ENCODE measurements at regions not wholly inside any gene's neighbourhood (a gene's known extent, or its start where the extent isn't known, plus 50 kb on each side); places are given as distances from the start of the nearest gene placed in this dataset.

DNA sequence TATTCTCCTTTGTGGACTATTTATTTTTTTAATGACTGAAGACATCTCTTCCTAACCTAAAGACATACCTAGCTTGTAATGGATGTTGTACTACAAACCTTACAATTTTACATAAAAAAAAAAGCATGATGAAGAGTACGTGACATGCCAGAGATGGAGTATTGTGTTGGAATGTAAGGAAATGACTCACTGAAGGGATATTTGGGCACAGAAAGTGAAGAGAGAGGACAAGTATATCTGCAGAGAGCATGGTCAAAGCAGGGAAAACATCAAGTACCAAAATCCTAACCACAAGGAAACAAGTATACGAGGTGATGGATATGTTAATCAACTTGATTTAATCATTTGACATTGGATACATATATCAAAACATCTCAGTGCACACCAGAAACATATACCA, 1051.4 kb upstream of the PRKX start:
- Histone ChIP-seq H3K36me3 (no peaks in the 10 kb centered on the region), H3K9me3 (replicated peaks) (no peaks in the 10 kb centered on the region), H3K27ac (no peak overlapping the region), H3K4me1 (replicated peaks) (no peaks in the 10 kb centered on the region), H3K4me3 (no peak overlapping the region), H3K27me3 (replicated peaks) (no peaks in the 10 kb centered on the region)
- DNase-seq (ENCODE audit: low read depth in 1 of 2, low spot score in 2 of 2), result no peak

DNA sequence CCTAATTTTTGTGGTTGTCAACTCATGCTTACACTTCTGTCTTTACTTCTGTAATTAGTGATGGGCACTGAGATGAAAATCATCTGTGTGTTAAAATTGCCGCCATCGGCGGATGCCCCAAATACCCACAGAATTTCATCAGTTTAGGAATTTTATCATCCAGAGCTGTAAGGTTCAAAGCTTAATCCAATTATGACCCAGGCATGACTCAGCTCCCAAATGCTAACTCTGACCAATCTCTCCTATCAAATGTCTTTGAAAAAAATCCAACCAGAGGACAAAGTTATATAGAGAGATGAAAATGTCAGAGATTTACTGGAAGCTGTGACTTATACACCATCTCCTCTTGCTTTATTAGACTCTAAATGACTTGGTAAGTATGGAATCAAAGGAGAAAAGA, 1048.7 kb upstream of the PRKX start:
- Histone ChIP-seq H3K4me3 (no peak overlapping the region), H3K36me3 (no peaks in the 10 kb centered on the region), H3K27ac (no peak overlapping the region), H3K4me1 (replicated peaks) (no peaks in the 10 kb centered on the region), H3K27me3 (replicated peaks) (no peaks in the 10 kb centered on the region), H3K9me3 (replicated peaks) (no peaks in the 10 kb centered on the region)
- DNase-seq (ENCODE audit: low read depth in 1 of 2, low spot score in 2 of 2), result no peak

DNA sequence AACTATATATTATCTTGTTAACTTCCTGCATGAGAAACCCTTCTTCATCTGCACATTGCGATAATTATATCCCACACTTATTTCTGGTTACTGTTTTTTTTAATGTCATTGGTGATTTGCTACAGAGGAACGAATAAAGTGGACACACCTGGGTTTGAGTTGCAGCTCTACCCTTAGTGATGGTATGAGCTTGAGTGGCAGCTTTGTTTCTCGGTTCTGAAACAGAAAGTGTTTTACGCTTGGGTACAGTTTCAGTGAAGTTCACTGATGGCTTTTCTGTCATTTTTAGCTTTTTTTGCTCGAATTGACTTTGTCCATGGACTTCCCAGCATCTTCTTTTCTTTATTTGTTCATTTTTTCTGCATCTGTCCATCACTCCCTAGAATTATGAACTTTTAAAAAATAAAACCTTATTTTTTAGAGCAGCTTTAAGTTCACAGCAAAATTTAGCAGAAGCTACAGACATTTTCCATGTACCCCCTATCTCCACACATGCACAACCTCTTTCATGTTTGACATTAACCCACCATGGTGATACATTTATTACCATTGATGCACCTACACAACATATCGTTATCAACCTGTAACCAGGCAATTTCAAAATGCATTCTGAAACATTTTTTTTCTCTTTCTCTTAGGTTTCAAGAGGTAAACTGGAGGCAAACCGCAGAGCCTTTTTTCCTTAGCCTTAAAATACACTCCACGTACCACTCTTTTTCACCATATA, 1041.6 kb upstream of the PRKX start:
- H3K27me3 ChIP-seq (replicated peaks), result no peaks in the 10 kb centered on the region
- no peaks in the 10 kb centered on the region for H3K36me3 ChIP-seq
- no peaks in the 10 kb centered on the region for H3K4me1 ChIP-seq (replicated peaks)
- H3K9me3 ChIP-seq (replicated peaks), result no peaks in the 10 kb centered on the region
- DNase-seq (ENCODE audit: low read depth in 1 of 2, low spot score in 2 of 2), result no peak
- no peak overlapping the region for H3K4me3 ChIP-seq
- H3K27ac ChIP-seq, result no peak overlapping the region

GRCh38 chrX:4741024-4741423, 1027.6 kb upstream of the PRKX start:
- DNase-seq (ENCODE audit: low read depth in 1 of 2, low spot score in 2 of 2), result no peak
- Histone ChIP-seq H3K27me3 (replicated peaks) (no peaks in the 10 kb centered on the region), H3K27ac (no peak overlapping the region), H3K9me3 (replicated peaks) (no peaks in the 10 kb centered on the region), H3K4me3 (no peak overlapping the region), H3K36me3 (no peaks in the 10 kb centered on the region), H3K4me1 (replicated peaks) (no peaks in the 10 kb centered on the region)

DNA sequence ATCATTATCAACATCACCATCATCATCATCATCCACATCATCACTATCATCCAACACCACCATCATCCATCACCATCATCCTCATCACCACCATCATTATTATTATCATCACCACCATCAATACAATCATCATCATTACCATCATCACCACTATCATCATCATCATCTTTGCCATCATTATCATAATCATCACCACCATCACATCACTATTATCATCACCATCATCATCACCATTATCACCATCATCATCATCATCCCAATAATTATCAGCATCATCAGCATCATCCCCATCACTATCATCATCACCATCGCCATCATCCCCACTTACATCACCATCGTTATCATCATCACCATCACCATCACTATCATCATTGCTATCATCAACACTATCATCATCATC, 1021.9 kb upstream of the PRKX start:
- no peak overlapping the region for H3K4me3 ChIP-seq
- H3K9me3 ChIP-seq (replicated peaks), result no peaks in the 10 kb centered on the region

GRCh38 chrX:4710618-4711433, 997.4 kb upstream of the PRKX start:
- no peaks in the 10 kb centered on the region for H3K27me3 ChIP-seq (replicated peaks)
- H3K4me1 ChIP-seq (replicated peaks), result no peaks in the 10 kb centered on the region
- H3K9me3 ChIP-seq (replicated peaks), result no peaks in the 10 kb centered on the region
- no peak overlapping the region for H3K4me3 ChIP-seq
- DNase-seq (ENCODE audit: low read depth in 1 of 2, low spot score in 2 of 2), result no peak
- H3K36me3 ChIP-seq, result no peaks in the 10 kb centered on the region
- H3K27ac ChIP-seq, result no peak overlapping the region

More for the DNA sequence above, 1021.9 kb upstream of the PRKX start:
- Histone ChIP-seq H3K27me3 (replicated peaks) (no peaks in the 10 kb centered on the region), H3K27ac (no peak overlapping the region), H3K36me3 (no peaks in the 10 kb centered on the region), H3K4me1 (replicated peaks) (no peaks in the 10 kb centered on the region)
- DNase-seq (ENCODE audit: low read depth in 1 of 2, low spot score in 2 of 2), result no peak

DNA sequence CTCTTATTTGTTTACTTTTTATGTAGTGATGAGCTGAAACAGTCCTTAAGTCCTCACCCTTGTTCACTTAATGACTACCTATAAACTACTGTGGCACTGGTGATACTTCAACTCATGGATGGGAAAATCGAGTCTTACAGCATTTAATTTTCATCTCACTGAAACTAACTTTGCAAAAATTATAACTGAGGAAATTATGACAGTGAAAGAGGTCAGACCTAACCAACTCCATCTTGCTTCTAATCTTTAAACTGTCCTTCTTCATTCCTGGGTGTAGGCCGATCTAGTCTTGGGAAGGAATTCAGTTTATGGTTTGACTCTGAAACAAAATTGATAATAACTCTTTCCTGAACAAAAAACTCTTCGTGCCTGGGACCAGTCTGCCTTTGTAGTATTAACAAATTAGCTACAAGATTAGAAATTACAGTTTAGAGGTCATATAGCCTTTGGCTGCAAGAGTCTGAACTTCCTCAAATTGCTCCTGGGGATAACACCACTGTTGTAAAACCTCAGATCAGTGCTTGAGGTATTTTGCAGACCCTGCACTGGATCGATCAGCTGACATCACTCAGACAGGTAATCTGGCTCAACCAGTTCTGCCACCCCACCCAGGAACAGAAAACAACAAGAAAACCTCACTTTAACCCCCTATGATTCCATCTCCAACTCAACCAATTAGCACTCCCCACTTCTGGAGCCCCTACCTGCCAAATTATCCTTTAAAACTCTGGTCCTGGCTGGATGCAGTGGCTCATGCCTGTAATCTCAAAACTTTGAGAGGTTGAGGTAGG, 995.7 kb upstream of the PRKX start:
- Histone ChIP-seq H3K4me3 (no peak overlapping the region), H3K4me1 (replicated peaks) (no peaks in the 10 kb centered on the region), H3K27me3 (replicated peaks) (no peaks in the 10 kb centered on the region), H3K27ac (no peak overlapping the region), H3K9me3 (replicated peaks) (no peaks in the 10 kb centered on the region), H3K36me3 (no peaks in the 10 kb centered on the region)
- DNase-seq (ENCODE audit: low read depth in 1 of 2, low spot score in 2 of 2), result no peak

DNA sequence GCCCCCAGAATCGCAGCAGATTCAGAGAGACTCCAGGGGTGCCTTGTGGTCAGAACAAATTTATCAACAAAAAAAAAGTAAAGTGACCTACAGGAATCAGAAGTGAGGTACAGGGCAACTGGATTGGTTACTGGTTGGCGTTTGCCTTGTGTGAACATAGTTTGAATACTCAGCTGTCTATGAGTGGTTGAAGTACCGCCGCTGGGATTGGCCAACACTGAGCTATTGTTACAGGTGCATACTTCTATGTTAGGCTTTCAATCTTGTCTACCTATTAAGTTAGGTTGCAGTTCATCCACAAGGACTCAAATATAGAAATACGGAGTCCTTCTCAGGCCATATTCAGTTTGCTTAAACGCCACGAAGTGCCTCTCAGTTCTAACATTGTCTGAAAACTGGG, 993.5 kb upstream of the PRKX start:
- Histone ChIP-seq H3K36me3 (no peaks in the 10 kb centered on the region), H3K4me1 (replicated peaks) (no peaks in the 10 kb centered on the region)
- DNase-seq (ENCODE audit: low read depth in 1 of 2, low spot score in 2 of 2), result no peak

GRCh38 chrX:4690521-4690920, 977.1 kb upstream of the PRKX start:
- Histone ChIP-seq H3K4me1 (replicated peaks) (no peaks in the 10 kb centered on the region), H3K27me3 (replicated peaks) (no peaks in the 10 kb centered on the region), H3K27ac (no peak overlapping the region), H3K36me3 (no peaks in the 10 kb centered on the region), H3K4me3 (no peak overlapping the region), H3K9me3 (replicated peaks) (no peaks in the 10 kb centered on the region)
- DNase-seq (ENCODE audit: low read depth in 1 of 2, low spot score in 2 of 2), result no peak

More for the DNA sequence above, 993.5 kb upstream of the PRKX start:
- H3K4me3 ChIP-seq, result no peak overlapping the region
- no peaks in the 10 kb centered on the region for H3K9me3 ChIP-seq (replicated peaks)
- H3K27me3 ChIP-seq (replicated peaks), result no peaks in the 10 kb centered on the region
- H3K27ac ChIP-seq, result no peak overlapping the region

DNA sequence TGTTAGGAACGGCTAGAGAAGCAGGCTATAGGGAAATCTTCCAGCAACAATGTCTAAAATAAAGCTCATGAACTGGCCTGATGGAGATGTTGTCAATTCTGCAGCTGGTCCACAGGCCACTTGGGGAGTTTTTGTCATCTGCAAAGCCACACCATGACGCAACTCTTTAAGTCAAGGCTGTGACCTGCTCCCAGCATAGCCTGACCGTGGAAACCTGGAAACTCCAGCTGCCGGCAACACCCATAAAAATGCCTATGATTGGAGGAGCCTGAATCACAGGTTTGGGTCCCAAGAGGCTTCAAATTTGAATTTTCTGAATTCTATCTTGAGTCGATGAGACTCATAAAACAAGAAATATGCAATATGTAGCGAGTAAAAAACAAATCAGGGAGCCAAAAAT, 969.2 kb upstream of the PRKX start:
- no peaks in the 10 kb centered on the region for H3K36me3 ChIP-seq
- H3K4me3 ChIP-seq, result no peak overlapping the region
- no peaks in the 10 kb centered on the region for H3K9me3 ChIP-seq (replicated peaks)
- no peak overlapping the region for H3K27ac ChIP-seq
- no peak for DNase-seq (ENCODE audit: low read depth in 1 of 2, low spot score in 2 of 2)
- no peaks in the 10 kb centered on the region for H3K27me3 ChIP-seq (replicated peaks)
- no peaks in the 10 kb centered on the region for H3K4me1 ChIP-seq (replicated peaks)

DNA sequence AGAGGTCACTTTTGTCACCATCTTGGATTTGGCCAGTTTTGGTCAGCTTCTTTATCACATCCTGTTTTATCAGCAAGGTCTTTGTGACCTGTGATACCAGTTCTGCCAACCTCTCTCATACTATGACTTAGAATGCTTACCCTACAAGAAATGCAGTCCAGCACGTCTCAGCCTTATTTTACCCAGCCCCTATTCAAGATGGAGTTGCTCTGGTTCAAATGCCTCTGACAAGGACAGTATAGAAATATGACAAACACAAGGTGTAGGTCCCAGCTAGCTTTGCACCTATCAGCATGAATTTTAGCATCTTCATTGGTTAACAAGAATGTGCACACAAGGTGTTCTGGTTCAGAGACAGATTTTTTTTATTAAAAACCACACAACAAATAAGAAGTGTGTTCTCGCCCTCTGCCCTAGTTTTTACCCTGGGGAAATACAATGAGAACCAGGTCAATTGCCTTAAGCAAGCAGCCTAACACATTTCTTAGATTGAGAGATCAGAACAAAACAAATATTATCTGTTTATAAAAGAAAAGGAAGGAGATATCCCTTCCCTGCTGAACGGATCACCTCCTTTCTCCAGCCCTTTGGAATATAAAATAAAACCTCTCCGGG, 962.3 kb upstream of the PRKX start:
- H3K4me1 ChIP-seq (replicated peaks), result no peaks in the 10 kb centered on the region
- no peaks in the 10 kb centered on the region for H3K36me3 ChIP-seq
- no peak overlapping the region for H3K27ac ChIP-seq
- no peaks in the 10 kb centered on the region for H3K9me3 ChIP-seq (replicated peaks)
- H3K4me3 ChIP-seq, result no peak overlapping the region
- no peaks in the 10 kb centered on the region for H3K27me3 ChIP-seq (replicated peaks)
- no peak for DNase-seq (ENCODE audit: low read depth in 1 of 2, low spot score in 2 of 2)

DNA sequence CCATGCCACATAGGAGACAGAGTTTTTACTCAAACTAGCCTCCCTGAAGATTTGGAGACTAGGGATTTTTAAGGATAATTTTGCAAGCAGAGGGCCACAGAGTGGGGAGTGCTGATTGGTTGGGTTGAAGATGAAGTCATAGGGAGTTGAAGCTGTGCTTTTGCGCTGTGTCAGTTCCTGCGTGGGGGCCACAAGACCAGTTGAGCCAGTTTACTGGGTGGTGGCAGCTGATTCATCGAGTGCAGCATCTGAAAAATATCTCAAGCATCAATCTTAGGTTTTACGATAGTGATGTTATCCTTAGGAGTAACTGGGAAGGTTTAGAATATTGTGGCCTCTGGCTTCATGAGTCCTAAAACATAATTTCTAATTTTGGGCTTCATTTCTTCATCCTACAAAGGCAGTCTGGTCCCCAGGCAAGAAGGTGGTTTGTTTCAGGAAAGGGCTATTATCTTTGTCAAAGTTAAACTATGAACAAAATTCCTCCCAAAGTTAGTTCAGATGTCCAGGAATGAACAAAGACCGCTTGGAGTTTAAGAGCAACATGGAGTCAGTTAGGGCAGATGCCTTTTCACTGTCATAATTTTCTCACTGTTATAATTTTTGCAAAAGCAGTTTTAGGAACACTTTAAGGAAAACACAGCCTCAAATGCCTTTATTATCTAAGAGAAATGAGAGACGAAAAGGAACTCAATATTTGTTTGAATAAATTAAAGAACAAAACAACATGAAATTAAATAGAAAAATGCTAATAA, 960.8 kb upstream of the PRKX start:
- DNase-seq (ENCODE audit: low read depth in 1 of 2, low spot score in 2 of 2), result no peak
- no peak overlapping the region for H3K27ac ChIP-seq
- no peak overlapping the region for H3K4me3 ChIP-seq
- no peaks in the 10 kb centered on the region for H3K4me1 ChIP-seq (replicated peaks)
- no peaks in the 10 kb centered on the region for H3K27me3 ChIP-seq (replicated peaks)
- H3K9me3 ChIP-seq (replicated peaks), result no peaks in the 10 kb centered on the region
- H3K36me3 ChIP-seq, result no peaks in the 10 kb centered on the region

DNA sequence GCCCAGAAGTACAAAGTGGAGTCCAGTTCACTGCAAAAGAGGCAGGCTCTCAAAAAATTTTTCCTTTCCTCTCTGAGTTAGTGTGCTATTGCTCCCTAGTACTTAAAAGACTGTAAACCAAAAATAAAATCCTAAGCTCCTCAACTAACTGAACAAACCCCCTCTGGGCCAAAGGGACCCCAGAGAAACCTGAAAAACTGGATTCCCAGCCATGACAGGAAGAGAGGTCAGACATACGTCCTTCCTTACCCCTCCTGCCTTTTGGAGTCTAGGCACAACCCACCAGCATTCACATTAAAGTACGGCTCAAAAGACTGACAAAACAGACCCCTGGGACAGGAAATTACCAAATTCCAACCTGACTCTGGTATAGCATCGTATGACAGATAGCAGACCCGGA, 957.9 kb upstream of the PRKX start:
- Histone ChIP-seq H3K4me1 (replicated peaks) (no peaks in the 10 kb centered on the region), H3K9me3 (replicated peaks) (no peaks in the 10 kb centered on the region), H3K36me3 (no peaks in the 10 kb centered on the region), H3K27ac (no peak overlapping the region), H3K27me3 (replicated peaks) (no peaks in the 10 kb centered on the region), H3K4me3 (no peak overlapping the region)
- DNase-seq (ENCODE audit: low read depth in 1 of 2, low spot score in 2 of 2), result no peak

All from SJSA1 (cell line).